ENCODE measurements at regions not wholly inside any gene's neighbourhood (a gene's known extent, or its start where the extent isn't known, plus 50 kb on each side); places are given as distances from the start of the nearest gene placed in this dataset.

DNA sequence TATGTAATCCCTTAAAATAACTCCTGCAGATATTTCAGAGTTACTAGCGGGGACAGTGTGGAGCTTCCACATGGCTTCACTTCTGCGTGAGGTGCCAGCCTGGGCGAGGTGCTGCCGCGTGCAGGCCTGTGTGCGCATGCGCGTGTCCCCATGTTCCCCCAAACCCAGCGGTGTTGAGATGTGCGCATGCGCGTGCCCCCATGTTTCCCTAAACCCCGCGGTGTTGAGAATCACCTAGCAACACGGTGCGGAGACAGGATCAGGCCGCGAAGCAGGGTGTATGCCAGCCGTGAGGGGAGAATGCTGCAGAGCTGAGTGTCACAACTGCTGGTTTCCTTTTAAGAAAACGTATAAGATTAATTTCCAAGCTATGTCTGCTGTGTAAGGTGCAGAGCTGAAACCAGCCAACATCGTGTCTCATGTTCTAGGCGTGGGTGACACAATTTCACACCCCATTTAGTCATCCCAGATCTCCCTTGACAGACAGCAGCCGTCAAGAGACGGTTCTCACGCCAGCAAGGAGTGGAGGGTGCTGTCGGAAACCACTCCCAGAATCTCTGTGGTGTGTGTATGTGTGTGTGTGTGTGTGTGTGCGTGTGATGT, 71.9 kb upstream of the ADARB2 start:
- TF ChIP-seq POLR2AphosphoS5 (IDR thresholded peaks at IDR 0.05), result no peak
- TF ChIP-seq, protein P1, sequence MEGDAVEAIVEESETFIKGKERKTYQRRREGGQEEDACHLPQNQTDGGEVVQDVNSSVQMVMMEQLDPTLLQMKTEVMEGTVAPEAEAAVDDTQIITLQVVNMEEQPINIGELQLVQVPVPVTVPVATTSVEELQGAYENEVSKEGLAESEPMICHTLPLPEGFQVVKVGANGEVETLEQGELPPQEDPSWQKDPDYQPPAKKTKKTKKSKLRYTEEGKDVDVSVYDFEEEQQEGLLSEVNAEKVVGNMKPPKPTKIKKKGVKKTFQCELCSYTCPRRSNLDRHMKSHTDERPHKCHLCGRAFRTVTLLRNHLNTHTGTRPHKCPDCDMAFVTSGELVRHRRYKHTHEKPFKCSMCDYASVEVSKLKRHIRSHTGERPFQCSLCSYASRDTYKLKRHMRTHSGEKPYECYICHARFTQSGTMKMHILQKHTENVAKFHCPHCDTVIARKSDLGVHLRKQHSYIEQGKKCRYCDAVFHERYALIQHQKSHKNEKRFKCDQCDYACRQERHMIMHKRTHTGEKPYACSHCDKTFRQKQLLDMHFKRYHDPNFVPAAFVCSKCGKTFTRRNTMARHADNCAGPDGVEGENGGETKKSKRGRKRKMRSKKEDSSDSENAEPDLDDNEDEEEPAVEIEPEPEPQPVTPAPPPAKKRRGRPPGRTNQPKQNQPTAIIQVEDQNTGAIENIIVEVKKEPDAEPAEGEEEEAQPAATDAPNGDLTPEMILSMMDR (IDR thresholded peaks at IDR 0.05), result no peak
